IMR-90 (cell line): ENCODE measurements at regions not wholly inside any gene's neighbourhood (a gene's known extent, or its start where the extent isn't known, plus 50 kb on each side); places are given as distances from the start of the nearest gene placed in this dataset.

Source experiments
- ATAC-seq: fragments of 200-7000 bp; cut with Tn5 transposase; 2 replicates; pipeline ENCODE4 v1.9.1; 2020; ENCODE audit warnings: low read depth, mild to moderate bottlenecking, moderate library complexity
- BruUV-seq: library from RNA; stranded (reverse); fragments of 400-500 nt; replicated peaks from 2 replicates; lab custom pipeline; 2021; lab: Mats Ljungman, UMichigan
- CTCF ChIA-PET: fragments of 300-600 bp; formaldehyde crosslinking; extraction: SDS; loops from one replicate; lab custom pipeline; 2021; ENCODE audit warnings: antibody characterized with exemption; lab: Yijun Ruan, JAX
- POLR2A ChIA-PET: fragments of 300-600 bp; sonication (Branson Sonifier 250); formaldehyde crosslinking; loops from one replicate; lab custom pipeline; 2022; ENCODE audit warnings: antibody characterized with exemption; ENCODE audit not compliant: unreplicated experiment; lab: Charles Lee
- DNase-seq: peaks from one replicate; pipeline ENCODE4 v3.0.0; 2013
- H2AFZ ChIP-seq: replicated peaks from 2 replicates; pipeline ENCODE3; 2013; ENCODE audit warnings: low read length, mild to moderate bottlenecking; ENCODE audit not compliant: poor library complexity
- H2AK5ac ChIP-seq: 2 replicates; pipeline ENCODE4 v1.6.1; 2013; ENCODE audit warnings: low read depth, low read length, inconsistent platforms
- H2AK9ac ChIP-seq: replicated peaks from 2 replicates; pipeline ENCODE3; 2013; ENCODE audit warnings: mild to moderate bottlenecking, low read depth, low read length, moderate library complexity; ENCODE audit not compliant: poor library complexity
- H2BK120ac ChIP-seq: 2 replicates; pipeline ENCODE4 v1.6.1; 2013; ENCODE audit warnings: low read depth, low read length, inconsistent platforms
- H2BK15ac ChIP-seq: 3 replicates; pipeline ENCODE4 v1.6.1; 2013; ENCODE audit warnings: low read depth, low read length, inconsistent platforms
- H2BK20ac ChIP-seq: 2 replicates; pipeline ENCODE4 v1.6.1; 2013; ENCODE audit warnings: low read depth, mild to moderate bottlenecking, inconsistent platforms, low read length, moderate library complexity
- H2BK5ac ChIP-seq: 2 replicates; pipeline ENCODE4 v1.6.1; 2013; ENCODE audit warnings: mild to moderate bottlenecking, low read depth, low read length, inconsistent platforms; ENCODE audit not compliant: poor library complexity, severe bottlenecking
- H3K14ac ChIP-seq: replicated peaks from 2 replicates; pipeline ENCODE4 v1.6.1; 2013; ENCODE audit warnings: low read depth, low read length, inconsistent platforms
- H3K18ac ChIP-seq: 2 replicates; pipeline ENCODE4 v1.6.1; 2013; ENCODE audit warnings: low read depth, low read length, control low read depth
- H3K23ac ChIP-seq: 2 replicates; pipeline ENCODE4 v1.6.1; 2013; ENCODE audit warnings: low read depth, low read length, inconsistent platforms
- H3K27ac ChIP-seq: 2 replicates; pipeline ENCODE4 v1.5.1; 2013; ENCODE audit warnings: mild to moderate bottlenecking, control low read depth, low read length; ENCODE audit not compliant: insufficient read depth
- H3K27me3 ChIP-seq: 2 replicates; pipeline ENCODE4 v1.6.1; 2013; ENCODE audit warnings: low read length; ENCODE audit not compliant: control insufficient read depth, insufficient read depth
- H3K36me3 ChIP-seq: 2 replicates; pipeline ENCODE4 v1.6.1; 2013; ENCODE audit warnings: low read length, mixed read lengths; ENCODE audit not compliant: control insufficient read depth, insufficient read depth
- H3K4ac ChIP-seq: 2 replicates; pipeline ENCODE4 v1.6.1; 2013; ENCODE audit warnings: low read depth, low read length, inconsistent platforms
- H3K4me1 ChIP-seq: 2 replicates; pipeline ENCODE4 v1.6.1; 2013; ENCODE audit warnings: low read length, mixed read lengths; ENCODE audit not compliant: control insufficient read depth, insufficient read depth
- H3K4me2 ChIP-seq: 2 replicates; pipeline ENCODE4 v1.6.1; 2013; ENCODE audit warnings: low read depth, mild to moderate bottlenecking, control low read depth, low read length, moderate library complexity
- H3K4me3 ChIP-seq: 2 replicates; pipeline ENCODE4 v1.5.1; 2013; ENCODE audit warnings: low read depth, mild to moderate bottlenecking, control low read depth, low read length, moderate library complexity; ENCODE audit not compliant: insufficient read depth
- H3K56ac ChIP-seq: 2 replicates; pipeline ENCODE4 v1.6.1; 2013; ENCODE audit warnings: low read length, inconsistent platforms; ENCODE audit not compliant: insufficient read depth; ENCODE audit errors: extremely low read depth
- H3K79me1 ChIP-seq, 2 experiments: 2 replicates each; pipeline ENCODE4 v1.6.1; 2013; ENCODE audit warnings: low read length in 2 of 2, inconsistent platforms in 1 of 2, low read depth in 1 of 2
- H3K9ac ChIP-seq: 2 replicates; pipeline ENCODE4 v1.6.1; 2013; ENCODE audit warnings: low read depth, low read length, control low read depth
- H3K9me1 ChIP-seq: 2 replicates; pipeline ENCODE4 v1.6.1; 2013; ENCODE audit warnings: low read length, inconsistent platforms; ENCODE audit not compliant: insufficient read depth
- H3K9me3 ChIP-seq: 2 replicates; pipeline ENCODE4 v1.6.1; 2013; ENCODE audit warnings: low read length; ENCODE audit not compliant: control insufficient read depth, insufficient read depth
- H4K20me1 ChIP-seq: 2 replicates; pipeline ENCODE4 v1.6.1; 2013; ENCODE audit warnings: low read length, inconsistent platforms; ENCODE audit not compliant: insufficient read depth
- H4K5ac ChIP-seq: 2 replicates; pipeline ENCODE4 v1.6.1; 2013; ENCODE audit warnings: mild to moderate bottlenecking, low read depth, low read length, control low read depth
- H4K8ac ChIP-seq, 2 experiments: 2 replicates each; pipeline ENCODE4 v1.6.1; 2013; ENCODE audit warnings: low read depth in 2 of 2, low read length in 2 of 2, control low read depth in 1 of 2, inconsistent platforms in 1 of 2
- H4K91ac ChIP-seq: 2 replicates; pipeline ENCODE4 v1.6.1; 2013; ENCODE audit warnings: low read depth, low read length, inconsistent platforms; ENCODE audit not compliant: insufficient read depth
- CEBPB ChIP-seq: IDR thresholded peaks from 2 replicates; pipeline ENCODE4 v1.6.1; 2012; ENCODE audit warnings: low read depth, low read length, improper control_type of control experiment
- CTCF ChIP-seq: conservative IDR thresholded peaks from 2 replicates; pipeline ENCODE4 v1.5.1; 2012; ENCODE audit warnings: mild to moderate bottlenecking, low read depth, low read length, improper control_type of control experiment
- NFE2L2 ChIP-seq: fragments of 150-350 bp; IDR thresholded peaks from 2 replicates; pipeline ENCODE4 v1.6.1; 2016; ENCODE audit warnings: low read depth, mild to moderate bottlenecking, low read length
- RAD21 ChIP-seq: IDR thresholded peaks from 2 replicates; pipeline ENCODE4 v1.6.1; 2012; ENCODE audit warnings: low read length, improper control_type of control experiment
- RCOR1 ChIP-seq: IDR thresholded peaks from 2 replicates; pipeline ENCODE4 v1.6.1; 2012; ENCODE audit warnings: mild to moderate bottlenecking, low read length, improper control_type of control experiment; ENCODE audit not compliant: insufficient replicate concordance
- SMC3 ChIP-seq: fragments of 150-350 bp; IDR thresholded peaks from 2 replicates; pipeline ENCODE4 v1.6.1; 2016; ENCODE audit warnings: low read depth, mild to moderate bottlenecking, antibody characterized with exemption, low read length, moderate library complexity
- USF2 ChIP-seq: fragments of 150-350 bp; IDR thresholded peaks from 2 replicates; pipeline ENCODE4 v1.6.1; 2017; ENCODE audit warnings: mild to moderate bottlenecking, antibody characterized with exemption, low read length, low read depth
- WGBS, 2 experiments: methylation state at CpG; one replicate each; pipeline versions ENCODE4 v1.1.5 to v1.1.7; 2013; ENCODE audit warnings: missing lambda C conversion rate in 2 of 2; ENCODE audit not compliant: insufficient read length in 1 of 2; ENCODE audit errors: extremely low coverage in 2 of 2; 5-methylcytosine and 5-hydroxymethylcytosine counted together
- dilution Hi-C: fragments of 300-500 bp; cut with HindIII; formaldehyde crosslinking; loops from one replicate; pipeline ENCODE4 v1.14.3; 2018; ENCODE audit warnings: low sequenced_read_pairs; ENCODE audit not compliant: unreplicated experiment
- in situ Hi-C: fragments of 300-500 bp; cut with MboI; formaldehyde crosslinking; loops from 3 replicates; pipeline ENCODE4 v1.14.3; 2019; ENCODE audit warnings: low sequenced_read_pairs, inconsistent platforms, mixed read lengths
- intact Hi-C: fragments of 100-400 bp; cut with micrococcal nuclease; formaldehyde crosslinking; loops from 2 replicates; pipeline ENCODE4 v1.10.0; 2022

- no peak overlapping the region for H4K5ac ChIP-seq
- CTCF ChIA-PET: no interaction called here
- H3K4me1 ChIP-seq: peaks cover 1% of the 10 kb centered on the region; the same call in 1 of the 2 replicates
- H3K9me1 ChIP-seq: no peaks in the 10 kb centered on the region
- in situ Hi-C loops (no loop called here), intact Hi-C loops (loop anchor here (5.0 kb wide), 1 partner anchor 151 kb away; no protein-coding TSS in a partner anchor), dilution Hi-C loops (no loop called here)
- H2BK15ac ChIP-seq: no peak overlapping the region
- no peak overlapping the region for H2BK120ac ChIP-seq
- H4K20me1 ChIP-seq: no peaks in the 10 kb centered on the region
- H3K79me1 ChIP-seq: no peaks in the 10 kb centered on the region
- POLR2A ChIA-PET: no interaction called here
- WGBS, 2 experiments: no CpG with 5 or more reads among the region's 3 CpGs
- no peak overlapping the region for H2AK5ac ChIP-seq
- no peak overlapping the region for H3K23ac ChIP-seq
- peak overlapping the region; percentile 22; the same call in 1 of the 2 replicates for H3K4me2 ChIP-seq
- H3K56ac ChIP-seq: no peak overlapping the region
- H3K18ac ChIP-seq: no peak overlapping the region
- H2AFZ ChIP-seq: no peak overlapping the region
- no peak overlapping the region for H3K4ac ChIP-seq
- BruUV-seq: no TSS peak
- H3K9me3 ChIP-seq: no peaks in the 10 kb centered on the region
- no peak for TF ChIP-seq USF2
- TF ChIP-seq CEBPB: peak; percentile 50; the same call in 1 of the 2 replicates
- TF ChIP-seq RCOR1: no peak
- no peak for TF ChIP-seq NFE2L2
- peak; percentile 9; the same call in 1 of the 2 replicates for TF ChIP-seq RAD21
- no peak for TF ChIP-seq CTCF
- TF ChIP-seq SMC3: no peak
- DNase-seq (peak; percentile 78), ATAC-seq (peak; percentile 97)
- peak overlapping the region; percentile 72 for H2BK5ac ChIP-seq
- H4K91ac ChIP-seq: no peak overlapping the region
- no peak overlapping the region for H4K8ac ChIP-seq
- H3K27ac ChIP-seq: no peak overlapping the region
- no peak overlapping the region for H2BK20ac ChIP-seq
- no peaks in the 10 kb centered on the region for H3K36me3 ChIP-seq
- H3K9ac ChIP-seq: no peak overlapping the region
- H3K27me3 ChIP-seq: no peaks in the 10 kb centered on the region
- no peak overlapping the region for H3K14ac ChIP-seq
- H2AK9ac ChIP-seq: no peak overlapping the region
- H3K4me3 ChIP-seq: no peak overlapping the region
These were observed 485.0 kb downstream of the MMUT start for GRCh38 chr6:48978016-48978415.
